T-helper 17 cell (primary cell): ENCODE measurements at regions not wholly inside any gene's neighbourhood (a gene's known extent, or its start where the extent isn't known, plus 50 kb on each side); places are given as distances from the start of the nearest gene placed in this dataset.
"Not testable (repeated sequence)": the region's sequence is repeated elsewhere in the genome, so short reads cannot be mapped to it uniquely, and the experiment has no call there.

Experiments used
- ATAC-seq: fragments of 150-1000 bp; cut with Tn5 transposase; 2 replicates; pipeline ENCODE4 v1.10.0; 2021; ENCODE audit warnings: mild to moderate bottlenecking, moderate library complexity
- DNase-seq, 3 donors: peaks; one replicate each; pipeline versions ENCODE4 v3.0.0 to v3.0.0-alpha.2; 2020 to 2021
- H3K9me3 ChIP-seq: one replicate; pipeline ENCODE4 v1.7.0; 2013; ENCODE audit warnings: low read length, mild to moderate bottlenecking; ENCODE audit not compliant: control insufficient read depth, poor library complexity, severe bottlenecking
- H3K27ac Mint-ChIP-seq: one replicate; pipeline ENCODE4 v1.8.0; 2022; ENCODE audit warnings: mild to moderate bottlenecking, moderate library complexity, mixed read lengths
- H3K27me3 Mint-ChIP-seq: one replicate; pipeline ENCODE4 v1.8.0; 2022; ENCODE audit warnings: mixed read lengths
- H3K36me3 Mint-ChIP-seq: one replicate; pipeline ENCODE4 v1.8.0; 2022; ENCODE audit warnings: low read depth, mixed read lengths
- H3K4me1 Mint-ChIP-seq: one replicate; pipeline ENCODE4 v1.8.0; 2022; ENCODE audit warnings: mild to moderate bottlenecking, mixed read lengths
- H3K4me3 Mint-ChIP-seq: one replicate; pipeline ENCODE4 v1.8.0; 2022; ENCODE audit warnings: mild to moderate bottlenecking, moderate library complexity, mixed read lengths

GRCh38 chr10:87300163-87300562, 57.4 kb upstream of the NUTM2D start:
- not testable (repeated sequence) for H3K27ac Mint-ChIP-seq, ATAC-seq, H3K4me3 Mint-ChIP-seq

DNA sequence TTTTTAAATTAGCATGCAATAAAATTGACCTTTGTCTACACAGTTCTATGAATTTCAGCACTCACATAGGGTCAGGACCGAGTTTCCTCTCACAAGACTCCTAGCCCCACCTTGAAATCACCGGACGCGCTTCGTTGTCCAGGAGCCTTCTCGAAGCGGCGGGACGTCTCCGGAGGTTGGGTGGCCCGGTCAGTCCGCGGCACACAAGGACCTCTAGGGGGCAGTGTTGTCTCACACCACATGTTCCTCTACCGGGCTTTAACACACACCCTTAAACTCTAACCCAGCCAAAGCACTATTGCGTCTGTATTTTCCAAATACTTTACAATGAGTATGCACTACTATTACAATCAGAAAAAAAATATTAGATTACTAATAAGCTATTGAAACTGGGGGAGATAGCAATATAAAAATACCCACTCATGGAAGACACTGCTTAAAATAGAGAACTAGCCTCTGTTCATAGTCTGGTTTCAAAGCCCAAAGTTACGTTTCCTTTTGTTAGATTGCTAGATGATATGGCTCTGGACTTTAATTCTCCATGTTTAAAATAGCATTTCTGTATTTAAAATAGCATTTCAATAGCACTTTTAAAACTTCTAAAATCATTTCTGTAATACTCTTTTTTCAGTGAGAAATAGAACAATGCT, 56.0 kb upstream of the NUTM2D start:
- ATAC-seq (peak; percentile 91), DNase-seq (peak in 2 of 3 donors; percentile 12 to 23)
- not testable (repeated sequence) for H3K4me3 Mint-ChIP-seq, H3K27me3 Mint-ChIP-seq, H3K4me1 Mint-ChIP-seq, H3K36me3 Mint-ChIP-seq, H3K9me3 ChIP-seq, H3K27ac Mint-ChIP-seq

More at GRCh38 chr10:87300163-87300562, 57.4 kb upstream of the NUTM2D start:
- not testable (repeated sequence) for H3K36me3 Mint-ChIP-seq, H3K27me3 Mint-ChIP-seq, DNase-seq, H3K9me3 ChIP-seq, H3K4me1 Mint-ChIP-seq

- not testable (repeated sequence) for H3K27ac Mint-ChIP-seq, DNase-seq, H3K9me3 ChIP-seq, H3K4me3 Mint-ChIP-seq, H3K27me3 Mint-ChIP-seq, H3K36me3 Mint-ChIP-seq, H3K4me1 Mint-ChIP-seq, ATAC-seq
Measured at GRCh38 chr10:87302132-87302531, 55.4 kb upstream of the NUTM2D start.

- ATAC-seq, H3K9me3 ChIP-seq, H3K27ac Mint-ChIP-seq, H3K4me1 Mint-ChIP-seq, H3K36me3 Mint-ChIP-seq, DNase-seq, H3K4me3 Mint-ChIP-seq, H3K27me3 Mint-ChIP-seq: not testable (repeated sequence)
Measured at GRCh38 chr10:87303707-87304106, 53.8 kb upstream of the NUTM2D start.

DNA sequence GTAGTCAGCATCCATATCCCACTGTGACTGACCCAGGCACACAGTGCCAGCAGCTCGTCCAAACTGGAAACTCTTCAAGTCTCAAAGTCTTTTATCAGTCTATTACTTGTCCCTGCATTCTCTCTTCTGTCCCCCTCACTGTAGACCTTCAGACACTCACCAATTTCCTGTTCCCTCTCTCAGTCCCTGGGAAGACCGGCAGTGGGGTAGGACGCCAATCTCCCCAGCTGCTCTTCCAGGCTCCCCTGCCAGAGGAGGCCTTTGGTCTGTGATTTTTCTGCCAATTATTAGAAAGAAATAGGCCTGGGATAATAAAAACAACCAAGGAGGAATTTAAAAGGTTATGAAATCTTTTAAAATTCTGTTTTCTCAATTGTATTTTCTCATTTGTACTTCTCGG, 50.9 kb upstream of the NUTM2D start:
- not testable (repeated sequence) for H3K9me3 ChIP-seq, ATAC-seq, DNase-seq, H3K27ac Mint-ChIP-seq, H3K36me3 Mint-ChIP-seq, H3K4me1 Mint-ChIP-seq, H3K27me3 Mint-ChIP-seq, H3K4me3 Mint-ChIP-seq
